T follicular helper cell (primary cell): ENCODE measurements at regions not wholly inside any gene's neighbourhood (a gene's known extent, or its start where the extent isn't known, plus 50 kb on each side); places are given as distances from the start of the nearest gene placed in this dataset.

ENCODE experiments used
- DNase-seq: peaks from one replicate; pipeline ENCODE4 v3.0.0-alpha.2; 2020; ENCODE audit warnings: low read depth

DNA sequence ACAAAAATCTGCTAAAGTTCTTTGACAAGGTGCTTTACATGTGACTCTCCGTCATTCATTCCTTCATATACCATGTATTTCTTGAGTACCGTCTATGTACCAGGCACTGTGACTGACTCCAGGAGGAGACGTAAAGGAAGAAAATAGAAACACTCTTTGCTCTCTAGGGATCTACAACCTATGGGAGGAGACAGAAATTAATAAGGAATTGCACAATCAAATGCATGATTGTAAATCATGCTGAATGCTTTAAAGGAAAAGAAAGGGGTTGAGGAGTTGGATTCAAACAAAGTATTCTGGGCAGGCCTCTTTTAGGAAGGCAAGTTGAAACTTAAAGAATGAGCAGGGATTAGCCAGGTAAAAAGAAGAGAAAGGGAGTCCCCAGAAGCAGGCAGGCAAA, 239.1 kb upstream of the FGGY start:
- no peak for DNase-seq

DNA sequence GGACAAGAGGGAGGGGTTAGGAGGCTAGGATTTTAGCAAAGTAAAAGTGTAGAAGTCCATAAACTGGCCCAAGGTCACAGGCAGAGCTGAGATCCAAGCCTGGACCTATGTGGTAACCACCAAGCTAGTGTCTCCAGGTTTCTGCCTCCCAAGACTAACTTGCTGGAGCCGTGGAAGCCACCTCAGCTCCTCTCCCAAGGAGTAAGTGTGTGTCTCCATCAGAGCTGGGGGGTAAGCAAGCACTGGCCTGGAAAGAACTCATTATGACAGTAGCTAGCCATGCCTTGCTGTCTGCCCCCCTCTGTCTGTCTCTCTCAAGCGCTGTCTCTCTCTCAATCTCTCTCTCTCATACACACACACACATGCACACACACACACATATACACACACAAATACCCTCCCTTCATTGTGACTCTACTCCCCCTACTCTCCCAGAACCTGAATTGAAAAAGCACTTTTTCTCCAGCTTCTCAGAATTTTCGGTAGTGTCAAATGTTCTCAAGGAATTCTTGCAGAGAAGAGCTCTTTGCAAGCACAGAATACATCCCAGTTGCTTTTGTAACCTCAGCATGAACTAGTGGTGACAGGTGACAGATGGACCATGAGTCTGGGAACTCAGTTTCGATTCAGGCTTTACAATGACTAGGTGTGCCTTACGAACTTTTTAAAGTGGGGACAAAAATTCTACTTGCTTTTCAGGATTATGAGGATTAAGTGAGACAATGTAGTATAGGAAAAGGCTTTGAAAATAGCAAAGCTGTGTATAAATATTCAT, 238.0 kb upstream of the FGGY start:
- no peak for DNase-seq

DNA sequence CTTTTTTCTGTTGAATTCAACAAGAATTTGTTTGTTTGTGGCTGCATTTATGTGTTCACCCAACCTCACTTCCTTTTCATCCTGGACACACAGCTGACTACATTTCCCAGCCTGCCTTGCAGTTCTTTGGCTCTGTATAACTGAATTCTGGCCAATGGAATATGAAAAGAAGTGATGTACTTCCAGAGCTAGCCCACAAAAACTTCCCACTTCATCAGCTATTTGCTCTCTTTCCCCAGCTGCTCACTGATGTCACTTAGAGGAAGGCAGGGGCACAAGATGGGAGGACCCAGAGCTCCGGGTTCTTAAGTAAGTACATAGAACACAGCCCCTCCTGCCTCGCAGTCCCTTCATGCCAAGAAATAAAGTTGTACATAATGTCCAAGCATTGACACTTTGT, 235.0 kb upstream of the FGGY start:
- no peak for DNase-seq

DNA sequence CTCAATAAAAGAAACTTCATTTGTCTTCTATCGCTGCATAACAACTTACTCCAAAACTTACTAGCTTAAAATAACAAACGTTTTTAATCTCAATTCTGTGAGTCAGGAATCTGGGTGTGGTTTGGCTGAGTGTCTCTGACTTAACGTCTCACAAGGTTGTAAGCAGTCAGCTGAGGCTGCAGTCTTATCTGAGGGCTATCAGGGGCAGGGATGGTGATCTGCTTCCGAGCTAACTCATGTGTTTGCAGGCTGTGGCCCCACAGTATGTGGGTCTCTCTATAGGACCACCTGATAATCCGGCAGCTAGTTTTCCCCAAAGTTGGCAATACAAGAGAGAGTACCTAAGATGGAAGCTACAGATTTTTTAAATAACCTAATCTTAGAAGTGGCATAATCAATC, 234.2 kb upstream of the FGGY start:
- DNase-seq: no peak

DNA sequence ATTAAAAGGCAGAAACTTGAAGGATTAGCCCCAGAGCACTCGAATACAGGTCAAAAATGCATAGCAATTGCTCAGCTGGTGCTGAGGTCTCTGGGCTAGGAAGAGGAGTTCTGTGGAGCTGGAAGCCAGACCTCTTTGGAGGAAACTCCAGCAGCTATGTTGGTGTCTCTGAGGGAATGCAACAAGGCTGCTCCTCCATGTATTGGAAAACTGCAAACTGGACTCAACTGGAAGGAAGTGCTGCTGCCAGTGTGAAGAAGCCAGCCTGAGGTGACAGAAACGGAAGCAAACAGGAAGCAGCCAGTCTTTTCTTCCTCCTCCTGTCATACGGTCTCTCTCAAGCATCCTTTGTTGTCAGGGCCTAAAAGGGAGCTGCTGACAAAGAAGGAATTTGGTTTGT, 233.4 kb upstream of the FGGY start:
- no peak for DNase-seq

DNA sequence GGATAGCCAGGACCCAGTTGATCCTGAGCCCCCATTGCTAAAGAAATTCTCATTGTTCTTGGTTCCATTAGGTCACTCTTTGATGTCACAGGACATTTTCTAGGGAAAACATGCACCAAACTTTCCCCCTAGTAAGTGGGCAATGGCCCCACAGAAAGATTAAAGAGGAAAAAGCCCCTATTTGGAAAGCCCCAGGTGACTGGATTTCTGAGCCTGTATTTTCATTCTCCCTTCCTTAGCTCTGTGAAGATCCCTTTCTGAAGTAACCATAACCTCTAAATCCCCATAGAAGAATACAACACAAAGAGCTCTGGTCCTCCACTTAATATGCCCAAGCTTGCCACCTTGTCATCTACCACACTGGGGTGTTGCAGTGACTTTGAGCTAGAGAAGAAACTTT, 232.3 kb upstream of the FGGY start:
- no peak for DNase-seq

DNA sequence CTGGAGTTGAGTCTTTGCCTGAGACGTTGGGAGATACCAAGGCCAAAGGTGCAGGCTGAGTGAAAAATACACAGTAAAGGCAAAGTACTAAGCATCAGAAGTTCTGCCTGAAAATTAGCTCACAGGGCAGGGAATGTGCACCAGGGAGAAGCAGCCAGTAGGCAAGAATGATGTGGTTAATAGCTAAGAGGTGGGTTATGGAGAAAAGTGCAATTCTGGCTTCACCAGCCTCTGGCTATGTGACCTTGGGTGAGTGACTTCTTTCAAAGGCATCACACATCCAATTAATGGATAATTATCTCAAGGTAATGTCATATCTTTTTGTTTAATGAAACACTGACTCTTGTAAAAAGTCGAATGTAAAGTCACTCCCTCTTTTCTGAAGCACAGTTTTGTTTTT, 230.7 kb upstream of the FGGY start:
- no peak for DNase-seq

DNA sequence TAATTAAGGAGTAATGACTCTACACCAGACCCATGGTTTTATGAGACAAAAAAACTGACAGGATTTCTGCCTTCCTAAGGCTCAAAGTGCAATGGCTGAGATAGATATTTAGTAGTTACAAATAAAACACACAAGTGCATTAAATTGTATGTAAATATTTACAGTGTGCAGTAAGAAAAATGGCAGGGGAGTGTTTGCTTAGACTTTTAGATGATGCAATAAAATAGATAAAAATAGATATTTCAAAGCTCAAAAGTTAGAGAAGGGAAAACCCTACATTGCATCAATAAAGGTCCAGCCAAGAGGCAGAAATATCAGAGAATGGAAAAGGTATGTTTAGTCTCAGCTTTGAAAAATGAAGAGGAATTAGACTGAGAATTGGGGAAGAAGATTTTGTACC, 226.3 kb upstream of the FGGY start:
- no peak for DNase-seq

DNA sequence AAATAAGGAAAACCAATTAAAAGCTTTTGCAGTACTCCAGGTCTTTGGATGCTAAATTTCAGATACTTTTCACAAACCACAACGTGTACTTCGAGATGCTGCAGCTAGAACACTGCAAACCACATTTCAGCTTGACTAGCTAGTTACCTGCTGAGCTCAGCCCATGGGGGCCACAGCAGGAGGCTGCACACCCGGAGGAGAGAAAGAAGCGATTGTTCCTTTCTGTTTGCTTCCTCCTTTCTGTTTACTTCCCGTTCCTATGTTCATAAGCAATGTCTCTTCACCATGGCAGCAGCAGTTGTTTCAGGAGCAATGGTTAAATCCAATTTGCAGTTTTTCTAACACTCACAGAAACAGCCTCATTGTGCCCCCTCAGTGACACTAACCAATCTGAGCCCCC, 225.6 kb upstream of the FGGY start:
- no peak for DNase-seq

DNA sequence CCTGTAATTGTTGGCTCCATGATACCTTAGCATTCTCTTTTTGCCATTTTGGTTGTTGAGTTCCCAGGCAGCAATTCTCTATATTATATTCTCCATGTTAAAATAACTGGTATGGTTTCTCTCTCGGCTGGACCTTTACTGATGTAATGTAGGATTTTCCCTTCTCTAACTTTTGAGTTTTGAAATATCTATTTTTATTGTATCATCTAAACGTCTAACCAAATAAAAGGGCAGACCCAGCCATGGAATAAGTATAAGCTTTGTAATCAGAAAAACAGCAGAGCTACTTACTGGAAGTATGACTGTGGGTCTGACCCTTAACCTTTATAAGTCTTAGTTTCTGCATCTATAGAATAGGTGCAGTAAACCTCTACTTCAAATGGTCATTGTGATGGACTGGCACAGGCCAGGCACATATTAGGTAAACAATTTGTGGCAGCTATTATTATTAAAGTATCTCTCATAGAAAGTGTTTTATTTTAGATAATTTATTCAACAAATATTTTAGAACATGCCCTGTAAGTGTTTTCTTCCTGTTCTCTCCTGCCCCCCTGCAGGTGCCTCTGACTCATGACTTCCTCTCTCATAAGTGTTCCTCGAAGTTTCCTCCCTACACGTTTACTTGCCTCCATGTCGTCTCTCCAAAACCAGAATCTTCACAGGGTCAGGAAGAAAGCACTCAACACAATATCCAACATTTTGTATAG, 224.9 kb upstream of the FGGY start:
- DNase-seq: no peak

DNA sequence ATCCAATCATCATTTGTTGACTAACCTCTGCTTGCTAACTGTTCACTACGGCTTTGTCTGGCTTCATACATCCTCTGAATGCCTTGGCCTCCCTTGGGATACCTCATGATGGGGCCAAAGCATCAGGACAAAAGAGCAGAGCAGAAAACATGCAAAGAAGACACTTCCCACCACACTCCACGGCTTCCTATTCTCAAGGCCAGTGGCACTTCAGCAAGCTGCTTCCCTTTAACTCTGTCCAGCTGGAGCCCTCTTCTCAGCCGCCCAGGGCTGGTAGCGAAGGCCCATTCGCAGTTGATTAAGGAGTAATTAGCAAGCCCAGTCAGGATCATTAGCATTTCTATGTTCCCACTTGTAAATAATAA, 224.3 kb upstream of the FGGY start:
- DNase-seq: no peak

DNA sequence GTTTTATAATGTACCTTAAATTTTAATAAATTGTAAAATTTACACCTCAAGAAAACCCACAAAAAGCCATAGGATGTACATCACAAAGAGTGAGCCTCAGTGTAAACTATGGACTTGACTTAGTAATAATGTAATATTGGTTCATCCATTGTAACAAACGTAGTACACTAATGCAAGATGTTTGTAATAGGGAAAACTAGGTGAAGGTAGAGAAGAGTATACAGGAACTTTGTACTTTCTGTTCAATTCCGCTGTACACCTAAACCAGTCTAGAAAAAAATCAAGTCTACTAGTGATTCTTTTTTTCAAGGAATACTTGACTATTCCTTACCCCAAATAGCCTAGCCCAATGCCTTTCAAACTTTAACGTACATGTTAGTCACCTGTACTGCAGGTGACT, 222.3 kb upstream of the FGGY start:
- DNase-seq: no peak

DNA sequence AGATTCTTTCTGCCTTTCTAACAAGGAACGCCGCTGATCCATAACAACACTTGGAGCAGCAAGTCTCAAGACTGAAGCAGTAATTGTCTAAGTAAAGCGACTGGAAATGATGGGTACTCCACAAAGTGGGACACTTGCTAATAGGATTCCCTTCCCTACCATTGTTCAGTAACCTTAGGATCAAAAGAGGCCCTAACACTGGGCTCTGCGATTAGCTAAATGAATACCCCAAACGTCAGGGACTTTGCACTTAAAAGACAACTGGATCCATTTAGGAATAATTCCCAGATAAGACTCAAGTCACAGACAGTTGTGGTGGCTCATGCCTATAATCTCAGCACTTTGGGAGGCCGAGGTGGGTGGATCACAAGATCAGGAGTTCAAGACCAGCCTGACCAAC, 221.9 kb upstream of the FGGY start:
- no peak for DNase-seq

DNA sequence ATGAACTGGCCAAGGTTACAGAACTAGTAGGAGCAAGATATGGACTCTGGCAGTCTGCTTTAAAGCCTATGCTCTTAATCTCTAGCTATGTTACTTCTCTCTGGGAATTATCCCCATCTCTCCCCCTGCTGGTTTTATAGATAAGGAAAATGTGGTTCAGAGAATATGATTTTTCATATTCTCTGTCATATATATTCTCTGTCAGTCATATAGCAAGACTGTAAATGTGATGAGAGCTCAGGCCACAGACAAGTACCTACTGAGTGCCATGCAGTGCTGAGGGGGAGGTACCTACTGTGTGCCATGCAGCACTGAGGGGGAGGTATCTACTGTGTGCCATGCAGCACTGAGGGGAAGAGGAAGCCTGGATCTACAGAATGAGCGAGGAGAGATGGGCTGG, 220.3 kb upstream of the FGGY start:
- no peak for DNase-seq

DNA sequence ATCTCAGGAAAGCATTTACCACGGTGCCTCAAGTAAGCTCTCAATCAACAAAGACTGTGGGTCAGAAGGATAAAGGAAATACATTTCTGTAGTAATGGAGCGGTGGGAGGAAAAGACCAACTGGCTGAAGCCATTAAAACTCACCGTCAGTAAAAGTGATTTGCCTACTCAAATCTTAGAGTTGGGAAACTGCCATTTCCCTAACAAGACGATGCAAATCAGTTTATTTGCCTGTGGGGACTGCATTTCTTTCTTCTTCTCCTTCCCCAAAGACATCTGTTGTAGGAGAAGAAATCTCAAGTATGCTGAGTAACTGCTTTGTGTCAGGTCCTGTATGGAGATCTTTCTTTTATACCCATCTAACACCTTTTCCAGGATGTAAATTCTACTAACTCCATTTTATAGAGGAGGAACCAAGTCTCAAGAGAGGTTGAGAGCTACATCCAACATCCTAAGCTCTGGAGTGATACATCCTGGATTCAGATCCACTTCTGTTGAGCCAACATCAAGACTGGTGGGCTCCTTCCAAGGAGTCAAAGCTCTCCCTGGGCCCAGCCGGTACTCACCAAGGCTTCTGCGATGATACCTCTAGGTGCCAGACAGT, 219.3 kb upstream of the FGGY start:
- no peak for DNase-seq

DNA sequence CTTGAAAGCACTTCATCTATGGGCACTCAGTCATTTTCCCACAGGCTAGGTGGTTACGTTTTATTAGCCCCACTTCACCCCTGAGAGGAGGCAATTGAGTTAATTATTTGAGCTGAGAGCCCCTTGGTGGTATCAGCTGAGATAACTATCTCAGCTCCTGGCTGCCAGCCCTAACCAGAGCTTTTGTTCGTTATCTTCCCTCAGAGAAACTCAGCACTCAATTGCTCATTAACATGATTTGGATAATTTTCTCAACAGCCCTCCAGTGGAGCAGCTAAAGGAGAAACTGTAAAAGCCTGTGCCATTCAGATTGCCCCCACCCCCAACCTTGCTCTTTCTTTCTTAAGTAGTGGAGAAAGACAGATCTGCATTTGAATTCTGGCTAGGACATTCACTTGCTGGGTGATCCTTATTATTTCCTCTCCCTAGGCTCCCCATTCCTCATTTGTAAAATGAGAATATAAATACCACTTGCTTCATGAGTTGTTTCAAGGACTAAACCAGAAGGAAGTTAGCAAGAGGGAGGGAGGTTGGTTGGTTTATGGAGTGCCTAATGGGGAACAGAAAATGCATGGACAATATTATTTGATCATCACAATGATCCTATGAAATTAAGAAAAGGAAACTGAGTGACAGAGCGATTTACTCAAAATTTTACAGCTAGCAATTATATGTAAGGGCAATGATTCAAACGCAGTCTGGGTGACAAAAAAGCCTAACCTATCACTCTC, 218.7 kb upstream of the FGGY start:
- no peak for DNase-seq

DNA sequence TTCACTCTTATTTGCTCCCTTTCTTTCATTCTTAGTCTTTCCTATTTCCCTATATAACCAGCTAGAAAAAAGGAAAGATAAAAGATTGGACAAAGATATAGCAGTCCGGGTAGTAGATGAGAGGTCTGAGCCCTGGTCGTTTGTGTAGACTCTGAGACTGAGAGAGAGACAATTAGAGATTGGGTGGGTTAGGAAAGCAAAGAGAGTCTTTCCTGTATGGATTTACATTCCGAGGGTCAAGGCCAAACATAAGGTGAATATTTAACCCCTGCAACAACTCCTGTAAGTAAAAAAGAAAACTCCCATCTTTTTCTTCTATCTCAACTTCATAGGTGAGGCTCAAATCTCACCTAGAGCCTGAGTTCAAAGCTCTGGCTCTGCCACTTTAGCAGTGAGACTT, 218.0 kb upstream of the FGGY start:
- no peak for DNase-seq

DNA sequence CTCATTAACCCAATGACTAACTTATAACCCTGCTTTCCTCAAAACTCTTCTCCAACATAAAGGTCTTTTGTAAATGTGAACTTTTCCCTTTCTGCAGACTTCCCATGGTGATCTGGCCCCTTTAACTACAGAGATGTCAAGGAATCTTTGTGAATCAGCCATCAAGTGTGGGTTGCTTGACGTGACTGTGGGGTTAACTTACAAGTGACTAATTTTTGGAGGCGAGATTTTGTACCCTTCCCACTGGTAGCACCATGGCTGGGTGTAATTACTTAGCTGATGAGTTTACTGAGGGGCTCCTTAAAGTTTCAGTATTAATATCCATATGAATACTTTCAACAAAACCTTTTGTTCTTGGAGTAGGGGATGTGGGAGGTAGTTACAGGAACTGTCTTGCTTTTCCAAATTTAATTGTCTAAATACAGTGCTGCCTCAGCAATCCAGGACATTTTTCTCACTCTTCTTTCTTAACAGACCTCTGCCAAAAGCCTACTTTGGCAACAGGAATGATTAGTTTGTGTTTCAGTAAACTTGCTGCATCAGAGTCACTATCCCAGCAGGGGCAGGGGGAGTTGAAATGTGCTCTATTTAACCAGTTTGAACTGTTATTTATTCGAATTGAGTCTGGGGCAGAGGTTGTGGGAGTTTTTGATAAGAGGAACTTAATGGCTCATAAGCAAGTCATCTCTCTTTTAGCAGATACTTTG, 217.3 kb upstream of the FGGY start:
- no peak for DNase-seq

DNA sequence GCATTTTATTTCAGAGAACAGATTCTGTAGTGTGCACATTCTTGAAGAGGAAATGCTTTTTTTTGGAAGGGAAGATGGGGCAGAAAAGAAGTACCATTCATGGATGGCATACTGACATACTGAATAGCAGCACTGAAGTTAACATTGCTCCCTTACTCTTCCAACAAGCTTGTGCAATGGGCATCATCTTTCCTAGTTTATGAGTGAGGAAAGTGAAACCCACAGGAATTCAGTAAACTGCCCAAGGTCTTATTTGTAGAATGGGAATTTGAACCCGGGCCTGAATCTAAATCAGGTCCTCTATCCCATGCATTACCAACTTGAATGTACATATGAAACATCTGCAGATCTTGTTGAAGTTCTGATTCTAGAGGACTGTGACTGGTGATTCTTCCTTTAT, 215.7 kb upstream of the FGGY start:
- no peak for DNase-seq

DNA sequence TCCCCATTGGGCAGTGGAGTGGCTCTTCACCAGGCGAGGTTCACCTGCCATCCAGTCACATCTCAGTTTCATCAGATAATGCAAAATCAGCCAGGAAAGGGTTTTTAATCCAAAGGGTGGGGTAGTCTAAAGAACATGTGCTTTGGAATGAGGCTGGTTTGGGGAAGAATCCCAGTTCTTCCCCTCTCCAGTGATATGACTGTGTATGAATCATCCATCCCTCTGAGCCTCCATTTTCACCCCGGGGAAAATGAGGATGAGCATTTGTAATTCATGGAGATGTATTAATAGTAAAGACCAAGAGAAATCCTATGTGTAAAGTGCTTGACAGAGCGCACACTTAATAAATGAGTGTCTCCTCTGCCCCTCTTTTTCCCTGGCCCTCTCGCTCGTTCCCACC, 215.1 kb upstream of the FGGY start:
- DNase-seq: no peak

DNA sequence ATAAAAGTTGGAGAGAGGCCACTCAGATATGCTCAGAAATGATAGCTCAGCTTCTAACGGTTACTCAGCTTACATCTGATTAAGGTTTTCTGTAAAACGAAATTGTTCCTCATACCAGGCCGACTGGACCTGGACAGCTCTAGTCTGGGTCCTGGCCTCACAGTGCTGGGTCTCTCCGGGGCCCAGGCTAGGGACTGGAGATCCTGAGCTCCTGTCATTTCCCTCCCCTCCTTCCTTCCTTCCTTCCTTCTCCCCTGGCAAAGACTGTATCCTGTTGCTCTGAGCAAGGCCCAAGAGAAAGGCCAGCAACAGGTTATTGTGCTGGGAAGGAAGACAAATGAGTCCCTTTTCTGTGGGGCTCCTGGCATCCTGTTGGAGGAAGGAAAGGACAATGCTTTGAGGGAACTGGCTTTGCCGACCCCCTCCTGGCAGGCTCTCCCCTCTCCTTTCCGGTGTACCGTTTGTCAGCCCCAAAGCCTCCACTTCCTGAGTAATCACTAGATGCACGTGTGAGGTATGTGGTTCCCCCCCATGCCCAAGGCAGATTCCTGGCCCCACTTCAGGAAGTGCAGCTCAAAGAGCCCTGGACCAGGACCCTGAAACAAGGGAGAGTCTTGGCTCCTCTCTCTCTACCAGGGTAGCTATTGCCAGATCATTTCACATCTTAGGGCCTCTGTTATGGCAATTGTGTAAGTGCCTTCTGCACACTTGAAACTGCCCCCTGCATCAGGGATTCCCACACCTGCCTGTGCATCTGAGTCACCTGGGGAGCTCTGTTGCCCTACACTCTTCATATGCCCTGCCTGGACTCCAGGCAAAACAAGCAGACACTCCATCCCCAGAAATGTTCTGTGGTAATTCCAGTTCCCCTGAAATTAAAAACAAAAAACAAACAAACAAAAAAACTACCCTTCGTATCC, 212.7 kb upstream of the FGGY start:
- DNase-seq: no peak
